ENCODE measurements at regions not wholly inside any gene's neighbourhood (a gene's known extent, or its start where the extent isn't known, plus 50 kb on each side); places are given as distances from the start of the nearest gene placed in this dataset.

GRCh38 chr10:109126016-109126415, 797.3 kb downstream of the XPNPEP1 start:
- no peak for TF ChIP-seq CTCF (conservative IDR thresholded peaks at IDR 0.05 in 1 of 2, IDR thresholded peaks at IDR 0.05 in 1 of 2; ENCODE audit: low read depth in 1 of 2, low read length in 2 of 2)
- TF ChIP-seq EZH2 (IDR thresholded peaks at IDR 0.05; ENCODE audit: low read length, missing control alignments): no peak

All from fibroblast of lung (primary cell).